GM19043 (cell line): ENCODE measurements at regions not wholly inside any gene's neighbourhood (a gene's known extent, or its start where the extent isn't known, plus 50 kb on each side); places are given as distances from the start of the nearest gene placed in this dataset.
"Not testable (repeated sequence)": the region's sequence is repeated elsewhere in the genome, so short reads cannot be mapped to it uniquely, and the experiment has no call there.

ENCODE experiments used
- ATAC-seq: cut with Tn5 transposase; IDR thresholded peaks from one replicate; pipeline ENCODE4 v1.9.1; 2021; ENCODE audit warnings: low read depth; ENCODE audit not compliant: unreplicated experiment

- not testable (repeated sequence) for ATAC-seq
Measured at GRCh38 chr16:5239472-5240277, 142.1 kb upstream of the EEF2KMT start.

- ATAC-seq: no peak
Measured at GRCh38 chr16:5235119-5235518, 137.5 kb upstream of the EEF2KMT start.

DNA sequence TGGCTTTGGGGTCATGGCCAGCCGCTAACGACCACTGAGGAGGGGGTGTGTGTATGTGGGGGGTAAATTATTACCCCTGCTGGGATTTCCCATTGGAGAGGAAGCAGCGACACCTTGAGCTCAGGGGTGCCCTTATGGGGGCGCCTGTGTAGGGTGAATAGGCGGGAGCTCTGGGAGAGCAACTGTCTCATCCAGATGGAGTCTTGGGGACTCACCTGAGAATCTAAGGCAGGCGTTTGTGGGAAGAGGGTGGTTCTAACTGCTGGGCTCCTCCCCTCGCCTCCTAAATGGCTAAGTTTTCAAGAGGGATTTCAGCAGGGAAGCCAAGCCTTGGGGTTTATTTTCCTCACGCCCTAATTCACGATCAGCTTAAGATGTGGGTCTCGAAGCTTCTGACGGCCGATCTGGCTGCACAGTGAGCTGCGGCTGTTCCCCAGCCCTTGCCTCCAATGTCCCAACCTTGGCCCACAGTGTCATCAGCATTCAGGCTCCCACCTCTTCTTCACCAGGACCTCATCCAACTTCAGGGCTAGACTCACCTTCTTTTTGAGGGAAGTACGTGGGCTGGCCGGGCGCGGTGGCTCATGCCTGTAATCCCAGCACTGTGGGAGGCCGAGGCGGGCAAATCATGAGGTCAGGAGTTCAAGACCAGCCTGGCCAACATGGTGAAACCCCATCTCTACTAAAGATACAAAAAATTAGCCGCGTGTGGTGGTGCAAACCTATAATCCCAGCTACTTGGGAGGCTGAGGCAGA, 136.9 kb upstream of the EEF2KMT start:
- no peak for ATAC-seq

DNA sequence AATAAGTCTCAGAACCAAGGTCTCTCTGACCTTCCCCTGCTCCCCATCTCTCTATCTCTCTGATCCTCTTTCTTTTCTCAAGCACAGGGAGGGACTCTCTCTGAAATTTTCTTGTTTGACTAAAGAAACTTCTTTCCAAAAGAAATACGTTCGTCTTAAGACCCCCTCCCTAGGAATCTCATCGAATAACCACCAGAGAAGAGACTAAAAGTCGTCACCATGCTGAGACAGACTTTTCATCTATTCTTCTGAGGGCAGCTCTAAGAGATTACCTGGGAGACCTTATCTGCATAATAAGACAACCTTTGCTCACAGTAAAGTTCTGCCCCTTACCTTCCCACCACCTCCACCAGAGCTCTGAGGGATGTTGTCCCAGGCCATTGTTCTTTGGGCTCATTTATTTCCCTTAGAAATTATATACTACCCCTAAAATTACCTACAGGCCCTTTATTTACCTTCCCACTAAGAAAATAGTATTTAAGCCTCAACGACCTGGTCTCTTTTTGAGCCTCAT, 133.7 kb upstream of the EEF2KMT start:
- no peak for ATAC-seq

DNA sequence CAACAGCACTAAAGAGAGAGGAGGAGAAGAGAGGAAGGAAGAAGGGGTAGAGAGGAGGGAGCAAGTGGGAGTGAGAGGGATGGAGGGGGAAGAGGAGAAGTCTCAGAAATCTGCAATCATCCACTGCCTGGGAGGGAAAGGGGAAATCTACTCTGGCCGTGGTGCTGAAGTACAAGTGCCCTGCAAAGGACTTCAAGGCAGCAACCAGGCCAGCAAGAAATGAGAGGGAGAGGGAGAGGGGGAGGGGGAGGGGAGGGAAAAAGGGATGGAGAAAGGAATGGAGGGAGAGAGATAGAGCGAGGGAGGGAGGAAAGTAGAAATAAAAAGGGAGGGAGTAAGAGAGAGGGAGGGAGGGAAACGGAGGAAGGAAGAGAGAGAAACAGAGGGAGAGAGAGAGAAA, 130.8 kb upstream of the EEF2KMT start:
- ATAC-seq: no peak

- no peak for ATAC-seq
Measured at GRCh38 chr16:5225931-5226655, 128.5 kb upstream of the EEF2KMT start.

DNA sequence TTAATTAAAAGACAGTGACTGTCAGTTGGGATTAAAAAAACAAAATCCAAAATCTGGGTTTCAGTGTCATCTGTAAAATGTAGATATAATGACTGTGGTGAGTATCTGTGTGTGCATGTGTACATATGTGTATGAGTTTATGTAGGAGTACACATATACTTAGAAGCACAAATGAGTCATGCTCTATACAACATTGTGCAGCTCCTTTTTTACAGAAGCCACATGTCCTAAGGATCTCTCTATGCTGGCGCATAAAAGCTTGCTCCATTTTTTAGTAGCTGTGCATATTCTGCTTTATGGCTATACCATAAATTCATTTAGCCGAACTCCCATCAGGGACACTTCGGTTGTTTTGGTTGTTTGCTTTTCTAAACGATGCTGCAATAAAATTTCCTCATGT, 125.2 kb upstream of the EEF2KMT start:
- ATAC-seq: no peak

DNA sequence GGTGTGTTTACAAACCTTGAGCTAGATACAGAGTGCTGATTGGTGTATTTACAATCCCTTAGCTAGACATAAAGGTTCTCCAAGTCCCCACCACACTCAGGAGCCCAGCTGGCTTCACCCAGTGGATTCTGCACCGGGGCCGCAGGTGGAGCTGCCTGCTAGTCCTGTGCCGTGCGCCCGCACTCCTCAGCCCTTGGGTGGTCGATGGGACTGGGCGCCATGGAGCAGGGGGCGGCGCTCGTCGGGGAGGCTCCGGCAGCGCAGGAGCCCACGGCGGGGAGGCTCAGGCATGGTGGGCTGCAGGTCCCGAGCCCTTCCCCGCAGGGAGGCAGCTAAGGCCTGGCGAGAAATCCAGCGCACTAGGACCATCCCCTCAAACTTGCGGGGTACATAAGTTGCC, 124.2 kb upstream of the EEF2KMT start:
- ATAC-seq: not testable (repeated sequence)

DNA sequence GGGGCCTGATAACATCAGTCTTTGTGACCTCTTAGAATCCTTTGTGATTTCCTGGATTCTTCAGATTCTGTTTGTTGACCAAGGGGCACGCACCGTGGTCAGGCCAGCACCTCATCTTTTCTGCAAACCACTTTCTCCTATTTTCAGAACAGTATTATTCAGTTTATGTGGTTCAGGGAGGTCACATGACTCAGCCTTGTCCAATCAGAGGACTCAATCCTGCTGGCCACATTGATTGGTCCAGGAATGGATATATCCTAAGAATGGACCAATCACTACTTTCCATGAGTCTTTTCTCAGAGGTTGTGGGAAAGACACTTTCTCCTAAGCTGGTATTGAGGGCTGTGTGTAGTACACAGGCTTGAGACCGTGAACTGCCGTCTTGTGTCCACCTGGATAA, 123.1 kb upstream of the EEF2KMT start:
- ATAC-seq: no peak

- no peak for ATAC-seq
Measured at GRCh38 chr16:5216441-5217080, 119.0 kb upstream of the EEF2KMT start.

DNA sequence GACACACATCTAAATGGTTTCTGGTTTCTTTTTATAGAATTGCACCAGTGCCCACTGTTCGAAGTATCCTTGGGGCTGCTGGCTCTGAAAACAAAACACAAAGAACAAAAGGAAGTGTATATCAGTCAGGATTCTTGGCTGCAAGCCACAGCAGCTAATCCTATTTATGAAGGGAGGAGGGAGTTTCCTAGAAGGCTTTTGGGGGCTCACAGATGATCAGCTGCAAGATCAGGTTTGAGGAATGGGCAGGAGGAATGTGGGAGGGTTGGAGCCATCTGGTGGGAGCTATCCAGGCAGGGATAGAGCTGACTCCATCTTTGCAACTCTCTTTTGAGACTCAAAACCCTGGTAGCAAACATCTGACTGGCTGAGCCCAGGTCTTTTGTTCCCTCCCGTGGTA, 118.3 kb upstream of the EEF2KMT start:
- ATAC-seq: no peak

DNA sequence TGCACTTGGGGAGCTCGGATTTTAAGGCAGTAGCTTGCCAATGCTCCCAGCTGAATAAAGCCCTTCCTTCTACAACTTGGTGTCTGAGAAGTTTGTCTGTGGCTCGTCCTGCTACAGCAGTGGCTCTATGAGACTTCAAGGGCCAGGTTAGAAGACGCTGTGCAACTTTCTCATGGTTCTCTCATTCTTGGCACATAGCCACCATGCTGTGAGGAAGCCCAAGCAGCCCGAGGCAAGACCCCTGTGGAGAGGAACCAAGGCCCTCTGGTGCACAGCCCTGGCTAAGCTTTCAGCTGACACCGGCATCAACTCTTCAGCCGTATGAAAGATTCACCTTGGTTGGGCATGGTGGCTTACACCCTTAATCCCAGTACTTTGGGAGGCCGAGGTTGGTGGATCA, 116.9 kb upstream of the EEF2KMT start:
- no peak for ATAC-seq

DNA sequence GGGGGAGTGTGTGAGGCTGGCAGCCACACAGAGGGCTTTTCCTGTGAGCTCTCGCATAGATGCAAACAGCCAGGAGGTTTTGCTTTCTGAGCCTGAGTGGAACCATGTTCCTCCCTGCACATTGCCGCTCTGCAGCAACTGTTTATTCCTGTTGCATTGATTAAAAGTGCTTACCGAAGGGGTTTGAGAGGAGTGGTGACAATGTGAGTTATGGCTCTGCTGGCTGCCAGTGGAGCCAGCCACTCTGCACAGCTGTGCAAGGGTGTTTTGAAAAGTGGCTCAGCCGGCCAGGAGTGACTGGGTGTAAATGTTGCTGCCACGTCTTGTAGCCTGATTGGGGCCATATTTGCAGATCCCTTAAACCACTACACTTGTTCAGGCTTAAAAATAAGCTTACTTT, 114.9 kb upstream of the EEF2KMT start:
- not testable (repeated sequence) for ATAC-seq

GRCh38 chr16:5207862-5208498, 110.4 kb upstream of the EEF2KMT start:
- not testable (repeated sequence) for ATAC-seq

DNA sequence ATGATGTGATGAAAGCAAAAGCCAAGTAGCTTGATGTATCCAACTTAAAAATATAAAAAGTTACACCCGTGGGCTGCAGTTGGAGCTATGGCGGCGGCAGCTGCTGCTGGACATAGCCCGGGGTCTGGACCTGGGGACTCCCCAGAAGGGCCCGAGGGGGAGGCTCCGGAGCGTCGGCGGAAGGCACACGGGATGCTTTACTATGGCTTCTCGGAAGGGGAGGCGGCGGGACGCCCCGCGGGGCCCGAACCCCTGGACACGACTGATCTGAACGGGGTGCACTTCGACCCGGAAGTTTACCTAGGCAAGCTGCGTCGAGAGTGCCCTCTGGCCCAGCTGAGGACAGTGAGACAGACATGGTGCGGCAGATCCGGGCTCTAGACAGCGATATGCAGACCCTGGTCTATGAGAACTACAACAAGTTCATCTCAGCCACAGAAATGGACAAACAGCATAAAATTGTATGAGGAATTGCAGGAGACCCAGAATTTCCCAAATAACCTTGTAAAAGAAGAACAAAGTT, 109.5 kb upstream of the EEF2KMT start:
- ATAC-seq: no peak

GRCh38 chr16:5206331-5206990, 108.9 kb upstream of the EEF2KMT start:
- no peak for ATAC-seq

- no peak for ATAC-seq
Measured at GRCh38 chr16:5205361-5206040, 107.9 kb upstream of the EEF2KMT start.

GRCh38 chr16:5203675-5204074, 106.1 kb upstream of the EEF2KMT start:
- ATAC-seq: not testable (repeated sequence)

- ATAC-seq: no peak
Measured at GRCh38 chr16:5200123-5200522, 102.5 kb upstream of the EEF2KMT start.
